NCI-H345 (cell line): ENCODE measurements at regions not wholly inside any gene's neighbourhood (a gene's known extent, or its start where the extent isn't known, plus 50 kb on each side); places are given as distances from the start of the nearest gene placed in this dataset.

Experiments
- DNase-seq: peaks from one replicate; lab custom pipeline; 2025; lab: John Stamatoyannopoulos, UW

DNA sequence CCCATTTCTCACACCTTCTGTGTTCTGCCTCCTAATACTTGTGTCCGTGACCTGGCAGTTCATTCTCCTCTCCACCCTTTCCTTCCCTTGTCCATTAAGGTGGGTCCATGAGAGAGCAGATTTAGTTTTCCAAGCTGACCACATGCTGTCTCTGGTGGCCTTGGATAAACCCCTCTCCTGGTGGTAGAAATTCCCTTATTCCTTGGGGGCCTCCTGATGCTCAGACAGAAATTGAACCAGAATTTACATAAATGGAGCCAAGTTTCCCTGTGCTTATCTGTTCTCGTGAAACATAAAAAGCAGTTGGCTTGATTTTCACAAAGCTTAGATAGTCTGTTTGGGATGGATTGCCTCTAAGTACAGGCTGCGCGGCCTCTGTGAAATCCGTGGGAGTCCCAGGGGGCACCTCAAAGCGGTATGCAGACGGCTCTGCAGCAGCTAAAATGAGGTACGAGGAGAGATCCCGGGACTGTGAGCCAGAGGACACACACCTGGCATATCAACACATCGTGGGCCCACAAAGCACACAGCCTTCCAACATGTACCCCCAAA lies 101.0 kb upstream of the NMNAT3 start:
- DNase-seq = no peak

GRCh38 chr3:139774560-139775302 lies 97.0 kb upstream of the NMNAT3 start:
- DNase-seq = peak; percentile 2

DNA sequence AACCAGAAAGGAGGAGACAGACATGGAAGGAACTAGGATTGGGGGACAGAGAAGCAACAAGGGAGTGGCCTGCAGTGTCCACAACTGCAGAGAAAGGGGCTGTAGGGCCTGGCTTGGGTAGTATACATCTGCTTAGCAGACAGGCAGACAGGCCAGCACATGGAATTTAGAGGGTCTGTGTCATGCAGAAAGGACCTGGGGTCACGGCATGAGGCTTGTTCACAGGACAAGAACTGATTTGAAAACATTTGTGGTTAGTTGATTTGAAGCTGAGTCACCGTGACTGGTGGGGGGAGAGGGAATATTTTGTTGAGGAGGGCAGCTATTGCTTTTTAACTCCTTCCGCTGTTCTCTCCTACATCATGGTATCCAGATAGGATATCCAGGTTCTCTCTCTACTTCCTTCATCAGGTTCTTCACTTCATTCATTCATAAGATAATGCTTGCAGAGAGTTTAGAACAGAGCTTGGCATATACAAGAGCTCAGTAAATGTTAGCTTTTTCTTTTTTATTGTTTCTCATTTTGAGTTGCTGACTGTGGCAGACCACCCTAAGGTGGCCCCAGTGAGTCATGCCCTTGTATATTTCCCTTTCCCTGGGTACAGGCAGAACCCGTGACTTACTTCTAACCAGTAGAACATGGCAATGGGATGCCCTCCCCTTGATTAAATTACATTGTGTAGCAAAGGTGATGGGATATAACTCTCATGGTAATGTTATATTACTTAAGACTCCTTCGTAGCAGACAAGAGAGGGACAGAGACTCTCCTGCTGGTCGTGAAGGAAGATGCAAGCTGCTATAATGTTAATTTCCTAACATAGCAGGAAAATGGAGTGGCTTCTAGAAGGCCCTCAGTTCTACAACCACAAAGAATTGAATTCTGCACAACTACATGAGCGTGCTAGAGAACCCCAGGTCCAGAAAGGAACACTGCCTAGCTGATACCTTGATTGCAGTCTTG lies 95.0 kb upstream of the NMNAT3 start:
- no peak for DNase-seq

DNA sequence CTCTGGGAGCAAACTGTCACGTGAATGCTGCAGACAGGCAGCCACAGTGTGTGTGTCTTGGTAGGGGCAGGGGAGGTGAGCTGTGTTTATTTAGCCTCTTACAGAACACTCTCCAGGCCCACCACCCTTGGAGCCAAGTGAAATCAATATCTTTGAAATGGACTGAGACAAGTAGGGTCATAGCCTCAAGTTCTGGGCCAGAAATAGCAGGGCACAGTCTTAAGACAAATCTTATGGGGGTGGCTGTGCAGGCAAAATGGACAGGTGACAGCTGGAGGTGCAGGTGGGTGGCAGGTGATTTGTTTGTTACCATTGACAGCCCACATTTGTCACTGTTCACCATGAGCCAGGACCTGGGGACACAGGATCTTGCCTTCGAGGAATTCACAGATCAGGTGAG lies 93.6 kb upstream of the NMNAT3 start:
- DNase-seq = no peak

DNA sequence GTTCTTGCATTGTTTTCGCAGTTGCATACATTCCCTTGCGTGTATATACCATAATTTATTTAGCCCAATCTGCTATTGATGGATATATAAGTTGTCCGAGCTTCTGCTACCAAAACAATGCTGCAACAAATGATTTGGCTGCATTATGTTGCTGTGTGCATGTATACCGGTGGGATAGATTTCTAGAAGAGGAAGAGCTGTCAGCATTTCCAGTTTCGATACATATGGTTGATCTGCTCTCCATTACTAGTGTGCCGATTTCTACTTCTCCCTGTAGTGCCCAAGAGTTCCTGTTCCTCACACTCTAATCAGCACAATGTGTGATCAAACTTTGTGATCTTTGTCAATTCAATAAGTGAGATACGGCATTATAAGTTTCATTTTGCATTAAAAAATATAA lies 92.8 kb upstream of the NMNAT3 start:
- no peak for DNase-seq

DNA sequence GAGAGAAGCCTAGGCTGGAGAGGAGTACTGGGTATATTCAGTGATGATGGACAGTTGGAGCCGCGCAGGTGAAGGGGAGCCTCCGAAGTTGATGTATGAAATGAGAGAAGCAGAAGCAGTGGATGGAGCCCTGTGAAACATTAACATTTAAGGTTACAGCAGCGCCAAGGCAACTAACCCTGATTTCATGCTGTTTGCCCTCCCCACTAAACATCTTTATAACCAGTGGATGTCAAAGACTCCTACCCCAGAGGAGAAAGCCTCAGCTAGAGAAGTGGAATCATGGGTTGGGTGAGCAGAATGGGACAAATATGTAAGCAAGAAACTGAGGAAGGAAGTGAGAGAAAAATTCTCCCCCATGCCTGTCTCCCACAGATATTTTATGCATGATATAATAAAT lies 92.0 kb upstream of the NMNAT3 start:
- no peak for DNase-seq

GRCh38 chr3:139764936-139765335 lies 87.2 kb upstream of the NMNAT3 start:
- DNase-seq = no peak

GRCh38 chr3:139764069-139764905 lies 86.5 kb upstream of the NMNAT3 start:
- DNase-seq = no peak

GRCh38 chr3:139762302-139762701 lies 84.5 kb upstream of the NMNAT3 start:
- no peak for DNase-seq

DNA sequence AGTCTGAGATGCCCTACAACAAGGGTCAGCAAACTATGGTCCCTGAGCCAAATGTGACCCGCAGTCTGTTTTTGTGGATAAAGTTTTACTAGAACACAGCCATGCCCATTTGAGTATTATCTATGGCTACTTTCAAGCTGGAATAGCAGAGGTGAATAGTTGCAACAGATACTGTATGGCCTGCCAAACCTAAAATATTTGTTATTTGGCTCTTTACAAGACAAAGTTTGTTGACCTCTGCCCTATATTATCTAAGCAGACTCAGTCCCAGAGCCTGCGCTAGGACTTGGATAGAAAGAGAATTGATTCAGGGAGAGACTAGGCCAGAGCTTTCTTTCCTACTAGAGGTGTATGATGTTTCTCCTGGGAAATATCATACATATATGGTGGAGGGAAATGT lies 81.7 kb upstream of the NMNAT3 start:
- DNase-seq = no peak

DNA sequence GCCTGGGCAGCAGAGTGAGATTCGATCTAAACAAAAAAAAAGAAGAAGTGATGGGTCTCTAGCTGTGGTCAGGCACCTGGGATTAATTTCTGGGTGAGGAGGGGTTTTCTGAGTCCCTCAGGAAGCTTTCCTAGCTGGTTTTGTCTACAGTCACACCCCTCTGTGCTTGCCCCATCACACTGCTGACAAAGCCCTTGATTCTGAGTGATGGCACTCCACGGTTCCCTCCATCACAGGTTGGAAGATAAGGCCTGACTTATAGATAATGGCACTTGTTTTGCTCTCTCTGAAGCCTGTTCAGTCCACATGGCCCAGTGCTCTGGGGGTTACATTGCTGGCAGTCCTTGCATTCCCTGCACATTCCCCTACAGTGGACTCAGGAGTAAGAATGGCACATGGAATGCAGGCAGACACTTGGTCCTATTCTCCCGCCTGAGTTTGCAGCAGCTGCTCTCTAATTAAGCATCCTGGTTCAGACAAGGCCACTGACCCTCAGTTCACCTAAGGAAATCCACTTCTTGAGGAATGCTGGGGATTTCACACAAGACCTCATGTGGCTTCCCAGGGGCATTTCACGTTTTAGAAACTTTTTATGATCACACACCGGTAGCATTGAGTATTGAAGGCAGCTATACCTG lies 81.0 kb upstream of the NMNAT3 start:
- DNase-seq = no peak

DNA sequence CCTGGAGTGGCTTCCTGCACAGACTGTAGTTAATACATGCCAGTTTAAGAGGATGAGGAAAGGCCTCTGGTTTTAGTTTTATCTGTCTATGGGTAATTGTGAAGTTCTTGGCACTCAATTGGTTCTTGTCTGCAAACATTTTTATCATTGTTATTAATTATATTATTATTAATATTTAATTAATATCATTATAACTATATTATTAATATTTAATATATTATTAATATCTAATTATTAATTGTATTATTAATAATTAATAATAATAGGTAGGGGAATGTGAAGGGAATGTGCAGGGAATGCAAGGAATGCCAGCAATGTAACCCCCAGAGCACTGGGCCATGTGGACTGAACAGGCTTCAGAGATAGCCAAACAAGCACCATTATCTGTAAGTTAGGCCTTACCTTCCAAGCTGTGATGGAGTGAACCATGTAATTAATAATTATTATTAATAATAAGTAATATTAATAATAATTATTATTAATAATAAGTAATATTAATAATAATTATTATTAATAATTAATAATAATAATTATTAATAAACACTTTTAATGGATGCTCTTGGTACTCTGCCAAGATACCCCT lies 79.8 kb upstream of the NMNAT3 start:
- DNase-seq = no peak

DNA sequence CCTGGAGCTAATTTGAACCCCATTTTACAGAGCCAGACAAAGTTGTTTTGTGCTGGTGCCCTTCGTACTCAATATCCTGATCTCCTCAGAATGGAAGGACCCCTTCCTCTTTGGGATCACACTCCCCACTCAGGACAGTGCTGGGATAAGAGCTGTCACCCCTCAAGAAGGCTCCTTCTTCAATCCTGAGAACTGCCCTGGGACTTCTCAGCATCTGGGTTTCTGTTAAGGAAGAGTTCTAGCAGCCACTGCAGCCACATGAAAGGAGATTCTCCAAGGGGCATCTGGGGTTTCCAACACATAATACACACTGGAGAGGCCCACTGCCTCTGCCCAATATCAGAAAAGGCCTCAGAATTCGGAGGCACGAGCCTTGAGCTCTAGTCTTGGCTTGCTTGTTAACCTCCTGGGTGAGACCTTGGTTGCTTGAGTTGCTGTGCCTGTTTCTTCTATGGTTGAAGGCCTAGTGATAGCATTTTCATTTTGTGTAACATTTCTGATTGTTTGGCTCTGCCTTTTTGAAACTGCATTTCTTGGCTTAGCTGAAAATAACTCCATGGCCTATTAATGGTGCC lies 78.8 kb upstream of the NMNAT3 start:
- DNase-seq = no peak

DNA sequence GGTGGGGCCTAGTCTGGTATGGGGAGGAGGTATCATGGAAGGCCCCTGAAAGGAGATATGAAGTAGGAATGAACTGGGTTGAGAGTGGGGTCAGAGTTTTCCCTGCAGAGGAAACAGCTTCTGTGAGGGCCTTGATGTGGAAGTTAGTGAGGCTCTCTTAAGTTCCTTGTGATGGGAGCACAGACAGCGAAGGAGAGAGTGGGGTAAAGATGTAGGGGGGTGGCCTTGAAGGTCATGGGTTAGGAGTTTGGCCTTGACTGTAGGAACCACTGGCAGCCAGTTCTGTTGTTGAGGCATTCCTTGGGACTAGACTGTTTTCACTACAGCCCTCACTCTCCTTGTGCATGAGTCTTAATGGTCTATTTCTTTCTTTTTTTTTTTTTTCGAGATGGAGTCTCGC lies 77.8 kb upstream of the NMNAT3 start:
- no peak for DNase-seq

GRCh38 chr3:139751789-139752188 lies 74.0 kb upstream of the NMNAT3 start:
- no peak for DNase-seq

DNA sequence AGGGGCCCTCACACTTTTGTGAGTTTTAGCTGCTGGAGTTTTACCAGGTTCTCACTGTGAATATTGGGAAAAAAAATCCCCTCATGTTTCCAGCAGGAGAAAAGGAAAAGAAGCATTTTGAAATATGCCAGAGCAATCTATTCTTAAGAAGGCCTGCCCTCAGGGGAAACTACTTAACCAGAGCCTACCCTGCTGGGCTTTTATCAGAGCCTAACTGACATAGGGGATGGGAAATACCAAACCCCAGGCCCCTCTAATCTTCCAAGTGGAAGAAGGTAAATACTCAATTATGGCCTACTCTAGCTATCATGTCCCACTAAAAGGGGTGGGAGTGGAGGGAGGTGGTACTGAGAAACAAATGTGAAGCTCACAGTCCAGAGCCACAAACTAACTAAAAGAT lies 68.7 kb upstream of the NMNAT3 start:
- no peak for DNase-seq

DNA sequence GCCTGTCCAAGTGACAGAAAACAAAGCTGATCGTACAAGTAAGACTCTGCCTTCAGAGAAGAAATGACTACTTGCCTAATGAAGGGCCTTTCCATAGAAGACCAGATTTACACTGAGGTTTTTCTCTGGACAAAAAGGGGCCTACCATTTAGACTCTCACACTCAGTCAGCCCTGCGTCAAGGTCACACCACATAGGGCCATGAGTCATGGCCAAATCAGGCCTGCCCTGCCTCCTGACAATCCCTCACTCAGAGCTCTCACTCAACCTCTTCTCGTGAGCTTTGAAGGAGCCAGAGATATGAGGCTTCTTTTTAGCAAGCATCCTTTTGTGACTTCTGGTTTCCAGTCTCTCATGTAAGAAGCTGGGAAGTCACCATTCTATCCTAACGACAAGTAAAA lies 68.1 kb upstream of the NMNAT3 start:
- no peak for DNase-seq

GRCh38 chr3:139738697-139739096 lies 60.9 kb upstream of the NMNAT3 start:
- no peak for DNase-seq

DNA sequence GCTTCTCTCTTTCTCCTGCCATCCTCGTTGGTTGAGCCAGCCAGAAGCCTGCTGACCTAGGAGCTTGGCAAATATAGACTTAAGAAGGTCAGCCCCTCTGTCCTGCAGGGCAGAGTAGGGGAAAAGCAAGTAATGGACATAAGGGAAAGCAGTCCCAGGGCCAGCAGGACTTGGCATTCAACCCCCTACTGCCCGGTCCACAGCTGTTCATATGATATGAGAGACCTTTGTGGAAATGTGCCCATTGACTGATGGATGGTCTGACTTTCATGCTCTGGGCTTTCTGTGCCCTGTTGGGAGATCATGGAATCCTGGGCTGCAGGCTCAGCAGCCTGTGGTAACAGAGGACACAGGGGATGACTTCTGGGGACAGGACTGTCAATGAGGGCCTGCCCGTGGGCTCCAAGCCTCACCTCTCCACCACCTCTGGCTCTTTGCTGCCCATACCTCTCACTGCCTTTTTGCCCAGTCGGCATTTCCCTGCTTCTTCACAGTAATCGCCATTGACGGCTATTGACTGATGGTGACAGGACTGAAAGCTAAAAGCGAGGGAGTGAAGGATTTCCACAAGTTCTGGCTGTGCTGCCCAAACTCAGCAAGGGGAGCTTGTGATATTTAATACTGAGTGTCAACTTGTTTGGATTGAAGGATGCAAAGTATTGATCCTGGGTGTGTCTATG lies 60.0 kb upstream of the NMNAT3 start:
- no peak for DNase-seq

DNA sequence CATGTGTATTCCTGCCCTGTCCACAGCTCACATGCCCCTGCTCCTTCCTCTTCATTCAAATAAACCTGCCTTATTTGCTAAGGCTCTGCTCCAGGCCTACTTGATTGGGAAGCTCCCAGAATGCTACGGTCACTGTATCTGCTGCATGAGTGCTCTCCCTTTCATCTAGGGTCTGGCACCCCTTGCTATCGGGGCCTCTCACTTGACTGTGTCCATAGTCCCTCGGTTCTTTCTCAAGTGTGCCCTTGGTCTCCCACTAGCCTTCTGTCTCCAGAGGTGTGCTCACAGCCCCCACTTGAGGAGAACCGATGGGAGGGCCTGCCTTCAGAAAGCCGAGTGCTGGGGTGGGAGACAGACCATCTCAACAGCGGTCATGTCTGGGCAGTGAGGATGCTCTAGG lies 57.4 kb upstream of the NMNAT3 start:
- DNase-seq = no peak
